NCI-H2227 (cell line): ENCODE measurements at regions not wholly inside any gene's neighbourhood (a gene's known extent, or its start where the extent isn't known, plus 50 kb on each side); places are given as distances from the start of the nearest gene placed in this dataset.
"Not testable (repeated sequence)": the region's sequence is repeated elsewhere in the genome, so short reads cannot be mapped to it uniquely, and the experiment has no call there.

Source experiments
- DNase-seq: peaks from one replicate; lab custom pipeline; 2025; ENCODE audit not compliant: unreplicated experiment; lab: John Stamatoyannopoulos, UW

DNA sequence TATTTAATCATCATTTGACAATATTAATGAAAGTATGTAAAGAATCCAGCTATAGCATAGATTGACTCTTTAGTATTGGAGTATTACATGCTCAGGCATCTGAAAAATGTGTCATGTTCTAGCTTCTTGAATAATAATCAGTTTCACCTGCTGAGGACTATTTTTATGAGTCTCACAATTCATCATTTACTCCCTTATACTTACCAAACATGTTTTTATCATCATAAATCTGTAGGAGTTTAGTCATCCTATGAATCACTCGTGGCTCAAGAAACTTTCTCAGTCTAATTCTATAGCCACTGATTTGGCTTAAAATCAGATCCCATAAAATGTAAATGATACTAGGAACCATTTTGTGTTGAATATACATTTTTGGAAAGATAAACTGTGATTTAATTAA is 1616.1 kb downstream of the C4orf33 start:
- no peak for DNase-seq

DNA sequence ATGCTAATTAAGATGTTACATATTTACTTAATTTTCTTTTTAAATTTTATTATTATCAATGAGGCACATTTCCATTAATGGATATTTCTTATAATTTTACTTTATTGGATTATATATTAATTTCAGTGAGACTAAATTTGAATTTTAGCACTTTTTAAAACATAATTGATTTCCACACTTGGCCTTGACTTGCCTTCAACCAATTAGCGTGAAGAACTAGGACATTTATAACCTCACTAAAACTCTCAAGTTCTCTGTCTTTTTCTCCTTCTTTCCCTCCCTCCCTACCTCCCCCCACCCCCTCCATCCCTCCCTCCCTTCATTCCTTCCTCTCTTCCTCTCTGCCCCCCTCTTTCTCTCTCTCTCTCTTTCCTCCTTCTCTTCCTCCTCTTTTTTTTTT is 1618.1 kb downstream of the C4orf33 start:
- DNase-seq, result no peak

DNA sequence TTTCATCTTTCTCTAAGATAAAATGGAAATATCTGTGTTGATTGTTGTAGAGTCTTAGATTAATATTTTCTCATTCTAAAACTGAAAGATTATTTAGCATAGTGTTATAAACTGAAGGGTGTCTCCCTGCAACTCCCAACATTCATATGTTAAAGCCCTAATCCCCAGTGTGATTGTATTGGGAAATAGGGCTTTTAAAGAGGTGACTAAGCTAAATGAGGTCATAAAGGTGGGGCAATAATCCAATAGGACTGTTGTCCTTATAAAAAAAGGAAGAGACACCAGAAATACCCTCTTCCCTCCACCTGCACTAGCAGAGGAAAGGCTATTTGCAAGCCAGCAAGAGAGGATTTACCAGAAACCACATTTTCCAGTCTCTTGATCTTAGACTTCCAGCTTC is 1626.4 kb downstream of the C4orf33 start:
- DNase-seq, result no peak

DNA sequence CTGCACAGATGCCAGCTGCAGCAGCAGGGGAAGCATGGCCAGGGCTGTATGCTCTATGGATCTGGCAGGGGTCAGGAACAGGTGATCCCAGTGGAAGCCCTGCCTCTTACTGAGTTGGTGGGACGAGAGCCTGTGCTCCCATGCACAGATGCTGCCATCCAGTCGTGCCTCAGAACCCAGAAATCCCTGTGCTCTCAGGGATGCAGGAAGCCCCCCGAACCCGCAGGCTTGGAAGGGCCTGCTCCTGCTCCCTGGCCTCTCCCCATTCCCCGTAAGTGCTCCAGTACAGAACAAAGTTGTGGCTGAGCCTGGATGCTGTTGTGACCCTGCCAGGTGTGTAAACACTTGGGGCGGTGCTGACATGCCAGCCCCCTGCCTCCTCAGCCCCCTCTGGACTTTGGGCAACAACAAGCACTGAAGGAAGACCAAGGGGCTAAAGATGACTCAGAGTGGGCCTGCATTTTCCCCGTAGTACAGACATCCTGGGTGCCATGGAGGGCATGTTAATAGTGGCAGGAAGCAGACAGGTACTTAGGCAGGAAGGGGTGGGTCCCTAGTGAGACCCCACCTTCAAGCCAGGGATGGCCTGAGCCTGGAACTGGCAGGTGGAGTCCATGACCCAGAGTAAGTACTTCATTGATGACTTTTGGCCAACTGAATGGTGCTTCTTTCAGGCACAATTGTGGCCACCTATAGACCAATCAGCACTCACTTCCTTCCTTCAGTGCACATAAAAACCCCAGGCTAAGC is 1640.7 kb downstream of the C4orf33 start:
- no peak for DNase-seq

DNA sequence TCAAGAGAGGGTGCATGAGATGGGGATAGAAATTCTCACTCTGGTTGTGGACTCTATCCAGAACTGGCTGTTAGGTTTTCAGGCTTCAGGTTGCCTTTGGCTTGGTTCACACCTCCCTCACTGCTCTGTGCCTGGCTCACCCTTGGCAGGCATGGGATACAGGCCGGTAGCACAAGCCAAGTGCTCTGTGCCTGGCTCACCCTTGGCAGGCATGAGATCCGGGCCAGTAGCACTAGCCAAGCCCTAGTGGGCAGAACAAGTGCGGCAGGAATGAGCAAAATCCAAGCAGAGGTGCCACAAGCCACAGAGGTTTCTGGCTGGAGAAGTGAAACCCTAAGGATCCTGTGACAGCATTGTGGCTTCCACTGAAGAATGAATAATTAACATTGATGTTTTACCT is 1642.3 kb downstream of the C4orf33 start:
- DNase-seq, result no peak

DNA sequence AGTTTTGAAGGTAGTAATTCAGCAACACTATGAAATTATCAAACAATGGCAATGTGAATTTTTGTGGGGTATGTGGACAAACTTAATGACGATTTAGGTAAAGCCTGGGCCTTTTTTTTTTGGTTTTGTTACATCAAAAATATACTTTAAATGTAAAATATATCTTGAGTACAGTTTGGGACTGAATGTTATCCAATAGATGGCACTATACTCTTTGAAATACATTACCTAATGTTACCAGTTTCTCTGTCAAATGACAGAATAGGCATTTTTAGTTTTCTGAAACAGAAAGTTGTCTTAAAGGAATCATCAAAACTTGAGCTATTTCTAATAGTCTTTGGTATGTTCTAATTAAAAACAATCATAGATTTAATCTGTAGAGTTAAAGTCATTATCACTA is 1651.9 kb downstream of the C4orf33 start:
- no peak for DNase-seq

DNA sequence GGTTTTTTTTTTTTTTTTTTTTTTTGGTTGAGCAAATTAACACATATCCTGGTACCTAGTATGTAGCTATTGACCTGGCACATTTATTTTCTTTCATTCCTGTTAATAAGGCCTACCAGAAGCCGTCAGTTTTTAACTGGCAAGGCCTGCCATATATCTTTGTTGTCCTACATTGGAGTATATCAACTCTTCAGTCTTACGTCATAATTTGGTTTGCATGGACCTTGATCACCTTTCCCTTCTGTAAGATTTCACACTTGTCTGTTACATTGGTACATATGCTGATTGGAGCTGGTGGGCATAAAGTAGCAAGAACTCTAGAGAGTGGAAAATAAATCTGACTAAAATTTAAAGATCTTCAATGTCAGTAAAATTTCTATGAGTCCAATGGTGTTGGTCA is 1658.0 kb downstream of the C4orf33 start:
- DNase-seq, result no peak

DNA sequence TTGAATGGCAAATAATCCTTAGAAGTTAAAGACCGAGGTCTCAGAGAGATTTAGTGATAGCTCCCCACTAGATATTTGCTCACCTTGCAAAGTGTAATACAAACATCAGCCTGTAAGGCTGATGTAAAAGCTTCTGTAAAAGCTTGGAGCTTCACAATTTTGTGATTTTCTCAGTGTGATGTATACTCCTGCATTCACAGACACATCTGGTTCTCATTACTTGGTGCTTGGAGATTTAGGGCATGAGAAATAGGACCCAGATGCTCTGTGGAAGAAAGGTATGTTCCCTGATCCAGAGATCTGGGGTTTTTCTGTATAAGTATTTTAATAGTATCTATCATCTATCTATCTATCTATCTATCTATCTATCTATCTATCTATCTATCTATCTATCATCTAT is 1664.3 kb downstream of the C4orf33 start:
- no peak for DNase-seq

DNA sequence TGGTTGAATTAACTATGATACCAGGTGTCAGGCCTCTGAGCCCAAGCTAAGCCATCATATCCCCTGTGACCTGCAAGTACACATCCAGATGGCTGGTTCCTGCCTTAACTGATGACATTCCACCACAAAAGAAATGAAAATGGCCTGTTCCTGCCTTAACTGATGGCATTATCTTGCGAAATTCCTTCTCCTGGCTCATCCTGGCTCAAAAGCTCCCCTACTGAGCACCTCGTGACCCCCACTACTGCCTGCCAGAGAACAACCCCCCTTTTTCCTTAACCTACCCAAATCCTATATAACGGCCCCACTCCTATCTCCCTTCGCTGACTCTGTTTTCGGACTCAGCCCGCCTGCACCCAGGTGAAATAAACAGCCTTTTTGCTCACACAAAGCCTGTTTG is 1671.4 kb downstream of the C4orf33 start:
- DNase-seq, result not testable (repeated sequence)

DNA sequence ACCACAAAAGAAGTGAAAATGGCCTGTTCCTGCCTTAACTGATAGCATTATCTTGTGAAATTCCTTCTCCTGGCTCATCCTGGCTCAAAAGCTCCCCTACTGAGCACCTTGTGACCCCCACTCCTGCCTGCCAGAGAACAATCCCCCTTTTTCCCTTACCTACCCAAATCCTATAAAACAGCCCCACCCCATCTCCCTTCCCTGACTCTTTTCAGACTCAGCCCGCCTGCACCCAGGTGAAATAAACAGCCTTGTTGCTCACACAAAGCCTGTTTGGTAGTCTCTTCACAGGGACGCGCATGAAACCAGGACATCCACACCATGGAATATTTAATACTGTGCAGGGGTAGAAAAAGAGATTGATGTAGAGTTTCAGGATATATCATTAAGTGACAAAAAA is 1677.0 kb downstream of the C4orf33 start:
- not testable (repeated sequence) for DNase-seq

DNA sequence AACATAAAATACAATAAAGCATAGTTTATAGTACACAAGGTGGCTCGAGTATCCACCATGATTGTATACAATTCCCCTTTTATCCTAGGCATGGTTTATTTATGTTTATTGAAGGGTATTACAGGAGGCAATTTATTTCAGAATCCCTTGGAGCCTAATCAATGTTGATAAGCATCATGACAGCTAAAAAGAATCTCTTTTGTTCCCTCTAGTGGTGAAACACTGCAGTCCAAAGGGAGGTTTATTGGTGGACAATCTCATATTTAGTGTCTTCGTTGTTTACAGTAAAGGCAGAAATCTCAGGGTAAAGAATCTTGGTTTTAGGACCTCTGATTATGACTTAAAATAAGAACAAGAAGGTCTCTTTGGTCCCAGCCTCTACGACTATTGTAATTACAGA is 1712.5 kb downstream of the C4orf33 start:
- peak; percentile 0 for DNase-seq

DNA sequence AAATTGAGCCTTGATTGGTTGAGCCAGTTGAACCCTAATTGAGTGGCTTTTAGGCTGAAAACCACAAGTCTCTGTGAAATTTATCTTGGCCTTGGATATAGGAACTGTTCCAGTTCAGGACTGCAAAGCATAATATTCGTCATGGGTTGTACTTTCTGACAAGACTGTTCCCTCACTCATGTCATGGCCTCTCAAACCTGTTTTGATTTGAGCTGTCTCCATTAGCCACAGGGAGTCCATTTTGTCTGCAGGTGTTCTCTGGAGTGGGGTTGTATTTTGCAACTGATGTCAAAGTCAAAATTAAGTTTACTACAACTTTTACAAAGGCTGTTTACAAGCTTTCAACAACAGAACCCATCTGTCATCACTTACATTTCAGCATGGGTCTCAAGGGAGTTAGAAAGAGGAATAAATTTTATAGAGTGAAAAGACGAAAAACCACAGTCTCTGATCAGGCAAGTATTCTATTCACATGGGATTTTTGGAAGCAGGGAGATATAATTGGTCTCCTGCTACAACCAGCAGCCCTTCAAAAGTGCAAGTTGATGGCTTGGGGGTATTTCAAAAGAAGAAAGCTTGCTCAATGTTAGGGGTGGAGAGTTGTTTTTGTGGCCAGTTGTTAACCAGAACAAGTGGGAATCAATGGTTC is 1716.3 kb downstream of the C4orf33 start:
- DNase-seq, result no peak

DNA sequence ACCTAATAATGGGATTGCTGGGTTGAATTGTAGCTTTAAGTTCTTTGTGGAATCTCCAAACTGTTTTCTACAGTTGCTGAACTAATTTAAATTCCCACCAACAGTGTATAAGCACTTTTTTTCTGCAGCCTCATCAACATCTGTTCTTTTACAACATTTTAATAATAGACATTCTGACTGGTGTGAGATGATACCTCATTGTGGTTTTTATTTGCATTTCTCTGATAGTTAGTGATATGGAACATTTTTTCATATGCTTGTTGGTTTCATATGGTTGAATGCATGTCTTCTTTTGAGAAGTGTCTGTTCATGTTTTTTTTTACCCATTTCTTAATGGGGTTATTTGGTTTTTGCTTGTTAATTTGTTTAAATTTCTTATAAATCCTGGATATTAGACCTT is 1718.9 kb downstream of the C4orf33 start:
- DNase-seq, result no peak

DNA sequence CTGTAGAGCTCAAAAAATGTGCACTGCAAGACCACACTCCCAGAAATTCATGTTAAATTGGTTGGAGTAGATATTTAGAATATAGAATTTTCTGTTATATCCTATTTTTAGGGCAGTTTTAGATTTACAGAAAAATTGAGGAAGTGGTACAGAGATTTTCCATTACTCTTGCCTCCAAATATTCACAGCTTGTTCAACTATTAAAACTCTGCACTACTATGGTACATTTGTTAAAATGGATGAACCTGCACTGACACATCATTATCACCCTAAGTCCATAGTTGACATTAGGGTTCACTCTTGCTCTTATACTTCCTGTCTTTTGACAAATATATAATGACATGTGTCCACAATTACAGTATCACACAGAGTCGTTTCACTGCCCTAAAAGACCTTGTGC is 1724.5 kb downstream of the C4orf33 start:
- DNase-seq, result no peak

DNA sequence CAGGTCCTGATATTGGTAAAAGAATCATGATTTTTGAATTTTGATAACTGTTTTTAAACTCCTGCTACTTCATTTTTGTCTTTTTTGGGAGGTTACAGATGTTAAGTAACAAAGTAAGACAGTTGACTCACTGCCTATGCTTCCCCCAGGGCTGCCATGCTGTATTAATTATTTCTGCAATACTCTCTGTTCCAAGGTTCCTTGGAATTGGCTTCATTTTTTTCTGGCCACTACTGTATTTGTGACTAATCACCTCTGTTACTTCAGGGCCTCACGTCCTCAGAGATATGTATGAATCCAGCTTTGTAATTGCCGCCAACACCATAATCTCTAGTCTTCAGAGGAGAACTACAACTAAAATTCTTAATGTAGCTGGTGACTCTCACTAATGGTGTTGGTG is 1729.3 kb downstream of the C4orf33 start:
- DNase-seq, result no peak

DNA sequence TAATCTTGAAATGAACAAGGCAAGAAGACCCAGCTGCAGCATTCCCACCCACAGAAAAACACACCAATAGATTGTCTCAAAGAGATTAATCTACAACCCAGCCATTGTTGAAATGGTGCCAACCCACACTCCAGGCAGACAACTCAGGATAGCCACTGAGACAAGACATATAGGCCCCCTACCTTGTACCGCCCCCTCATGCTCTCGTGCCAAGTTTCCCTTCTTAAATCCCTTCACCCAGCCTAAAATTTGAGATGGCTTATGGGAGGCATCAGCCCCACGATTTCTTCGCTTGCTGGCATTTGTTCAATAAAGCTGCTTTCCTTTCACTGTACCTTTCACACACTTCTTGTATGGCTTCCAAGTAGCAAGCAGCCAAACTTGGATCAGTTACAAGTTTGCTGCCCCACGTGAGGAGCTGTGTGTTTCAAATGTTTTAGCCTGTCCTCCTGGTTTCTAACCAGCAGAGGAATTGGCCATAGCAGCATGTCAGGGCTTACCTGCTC is 1754.1 kb downstream of the C4orf33 start:
- DNase-seq, result no peak

DNA sequence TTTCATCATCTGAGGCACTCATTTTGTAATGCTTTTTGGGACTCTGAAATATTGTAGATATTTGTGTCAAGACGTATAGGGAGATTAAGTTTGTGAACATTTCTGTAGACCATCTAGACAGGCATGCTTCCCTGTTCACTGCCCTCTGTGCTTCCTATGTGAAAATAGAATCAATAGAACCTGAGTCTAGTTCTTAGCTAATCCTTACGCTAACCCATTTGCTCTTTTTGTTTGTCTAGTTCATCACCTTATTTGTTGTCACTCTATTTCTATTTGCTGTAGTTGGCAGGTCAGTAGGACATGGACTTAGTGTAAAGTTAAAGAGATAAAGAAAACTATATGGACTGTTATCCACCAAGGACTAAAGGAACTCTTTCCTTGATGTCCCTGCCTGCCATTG is 1755.2 kb downstream of the C4orf33 start:
- no peak for DNase-seq

DNA sequence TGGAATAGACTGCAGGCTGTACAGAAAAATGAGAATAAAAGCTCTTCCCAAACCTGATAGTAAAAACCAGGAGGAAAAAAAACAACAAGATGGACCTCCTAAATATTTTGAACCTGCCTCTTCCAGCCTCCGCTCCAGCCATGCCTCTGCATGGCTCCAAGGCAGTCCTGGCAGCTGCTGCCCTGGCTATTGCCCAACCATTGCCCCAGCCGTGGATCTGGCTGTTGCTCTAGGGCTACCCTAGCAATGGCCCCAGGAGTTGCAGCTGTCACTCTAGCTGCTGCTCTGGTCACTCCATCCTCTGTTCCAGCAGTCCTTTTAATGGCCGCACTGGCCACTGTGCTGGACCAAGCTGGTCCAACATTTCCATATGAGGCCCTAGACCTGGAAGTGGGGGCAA is 1756.0 kb downstream of the C4orf33 start:
- no peak for DNase-seq

DNA sequence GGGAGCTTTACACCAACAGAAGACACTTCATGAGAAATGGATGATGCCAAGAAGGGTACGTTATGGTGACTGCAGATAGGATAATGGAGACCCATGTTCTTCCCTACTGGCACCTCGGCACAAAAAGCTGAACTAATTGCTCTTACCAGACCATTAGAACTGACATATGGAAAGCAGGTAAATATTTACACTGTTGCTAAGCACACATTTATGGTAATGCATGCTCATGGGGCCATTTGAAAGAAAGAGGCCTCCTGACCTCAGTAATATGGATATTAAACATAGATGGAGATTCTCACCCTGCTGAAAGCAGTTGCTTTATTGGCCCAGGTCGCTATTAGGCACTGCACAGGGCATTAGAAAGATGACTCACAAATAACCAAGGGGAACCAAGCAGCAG is 1759.6 kb downstream of the C4orf33 start:
- no peak for DNase-seq

DNA sequence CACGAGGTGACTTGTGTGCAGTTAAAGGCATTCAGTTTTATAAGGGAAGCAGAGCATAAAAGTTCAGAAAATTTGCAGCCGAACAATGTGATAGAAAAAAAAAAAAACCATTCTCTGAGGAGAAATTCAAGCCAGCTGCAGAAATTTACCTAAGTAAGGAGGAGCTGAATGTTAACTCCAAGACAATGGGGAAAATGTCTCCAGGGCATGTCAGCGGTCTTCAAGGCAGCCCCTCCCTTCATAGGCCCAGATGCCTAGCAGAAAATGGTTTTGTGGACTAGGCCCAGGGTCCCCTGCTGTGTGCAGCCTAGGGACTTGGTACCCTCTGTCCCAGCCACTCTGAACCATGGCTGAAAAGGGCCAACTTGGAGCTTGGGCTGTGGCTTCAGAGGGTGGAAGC is 1764.0 kb downstream of the C4orf33 start:
- no peak for DNase-seq

DNA sequence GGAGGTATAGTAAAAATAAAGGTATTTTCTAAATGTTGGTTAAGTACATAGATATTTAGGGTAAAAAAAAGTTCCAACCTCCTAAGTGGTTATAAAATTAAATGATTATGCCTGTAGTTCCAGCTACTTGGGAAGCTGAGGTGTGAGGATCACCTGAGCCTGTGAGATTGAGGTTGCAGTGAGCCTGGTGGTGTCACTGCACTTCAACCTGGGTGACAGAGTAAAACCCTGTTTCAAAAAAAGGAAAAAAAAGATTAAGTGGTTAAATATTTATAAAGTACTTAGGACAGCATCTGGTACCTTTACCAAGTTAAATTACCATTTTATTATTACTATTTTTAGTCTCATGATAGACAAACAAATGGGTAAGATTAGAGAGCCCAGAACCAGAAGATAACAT is 1801.0 kb downstream of the C4orf33 start:
- DNase-seq, result no peak

DNA sequence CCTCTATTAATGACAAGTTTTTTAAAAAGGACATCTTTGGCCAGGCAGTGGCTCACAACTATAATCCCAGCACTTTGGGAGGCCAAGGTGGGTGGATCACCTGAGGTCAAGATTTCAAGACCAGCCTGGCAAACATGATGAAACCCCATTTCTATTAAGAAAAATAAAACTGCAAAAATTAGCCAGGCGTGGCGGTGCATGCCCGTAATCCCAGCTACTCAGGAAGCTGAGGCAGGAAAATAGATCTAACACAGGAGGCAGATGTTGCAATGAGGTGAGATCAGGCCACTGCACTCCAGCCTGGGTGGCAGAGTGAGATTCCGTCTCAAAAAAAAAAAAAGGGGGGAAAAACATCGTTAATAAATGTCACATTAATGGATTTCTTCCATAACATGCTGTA is 1805.4 kb downstream of the C4orf33 start:
- no peak for DNase-seq

DNA sequence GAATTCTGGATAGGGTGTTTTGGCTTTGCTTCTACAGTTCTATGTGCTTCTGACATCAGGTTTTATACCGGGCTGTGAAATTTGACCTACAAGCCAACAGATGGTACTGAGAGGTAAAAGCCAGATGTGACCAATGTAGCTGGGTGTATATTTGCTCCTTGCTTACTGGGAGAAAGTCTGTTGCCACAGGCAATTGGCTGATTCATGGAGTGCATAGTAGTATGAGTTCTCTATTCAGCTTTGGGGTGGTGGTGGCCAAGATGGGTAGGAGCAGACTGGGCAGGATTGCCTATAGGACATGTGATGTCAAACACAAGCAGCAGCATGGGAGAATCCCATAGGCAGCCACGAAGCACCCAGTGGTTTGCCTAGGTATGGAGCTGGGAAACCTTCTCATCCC is 1827.0 kb downstream of the C4orf33 start:
- no peak for DNase-seq
